ENCODE measurements at regions not wholly inside any gene's neighbourhood (a gene's known extent, or its start where the extent isn't known, plus 50 kb on each side); places are given as distances from the start of the nearest gene placed in this dataset.

DNA sequence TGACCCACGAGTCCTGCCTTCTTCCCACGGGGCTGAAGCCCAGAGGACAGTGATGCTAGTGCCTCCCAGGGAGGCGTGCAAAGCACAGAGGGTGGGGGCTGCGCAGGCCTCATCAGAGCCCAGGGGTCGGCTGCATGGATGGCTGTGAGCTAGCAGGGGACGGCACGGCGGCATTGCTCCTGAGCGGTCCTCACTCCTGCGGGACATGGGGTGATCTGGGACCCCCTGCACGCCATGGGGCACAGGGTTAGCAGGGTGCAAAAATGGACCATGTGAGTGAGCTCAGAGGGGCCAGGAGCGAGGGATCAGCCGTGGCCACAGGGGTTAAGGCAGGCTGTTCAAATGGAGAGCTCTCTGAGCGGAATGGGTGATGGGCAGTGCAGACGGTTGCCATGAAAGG is 138.3 kb downstream of the SNX19 start:
- Mint-ChIP-seq H3K36me3 (ENCODE audit: low read depth) (no peaks in the 10 kb centered on the region), H3K4me1 (peaks cover 26% of the 10 kb centered on the region), H3K9me3 (peaks cover 5% of the 10 kb centered on the region), H3K27ac (no peak overlapping the region), H3K27me3 (ENCODE audit: low read depth) (peaks cover 5% of the 10 kb centered on the region), H3K4me3 (no peak overlapping the region)
- TF ChIP-seq, protein P1, sequence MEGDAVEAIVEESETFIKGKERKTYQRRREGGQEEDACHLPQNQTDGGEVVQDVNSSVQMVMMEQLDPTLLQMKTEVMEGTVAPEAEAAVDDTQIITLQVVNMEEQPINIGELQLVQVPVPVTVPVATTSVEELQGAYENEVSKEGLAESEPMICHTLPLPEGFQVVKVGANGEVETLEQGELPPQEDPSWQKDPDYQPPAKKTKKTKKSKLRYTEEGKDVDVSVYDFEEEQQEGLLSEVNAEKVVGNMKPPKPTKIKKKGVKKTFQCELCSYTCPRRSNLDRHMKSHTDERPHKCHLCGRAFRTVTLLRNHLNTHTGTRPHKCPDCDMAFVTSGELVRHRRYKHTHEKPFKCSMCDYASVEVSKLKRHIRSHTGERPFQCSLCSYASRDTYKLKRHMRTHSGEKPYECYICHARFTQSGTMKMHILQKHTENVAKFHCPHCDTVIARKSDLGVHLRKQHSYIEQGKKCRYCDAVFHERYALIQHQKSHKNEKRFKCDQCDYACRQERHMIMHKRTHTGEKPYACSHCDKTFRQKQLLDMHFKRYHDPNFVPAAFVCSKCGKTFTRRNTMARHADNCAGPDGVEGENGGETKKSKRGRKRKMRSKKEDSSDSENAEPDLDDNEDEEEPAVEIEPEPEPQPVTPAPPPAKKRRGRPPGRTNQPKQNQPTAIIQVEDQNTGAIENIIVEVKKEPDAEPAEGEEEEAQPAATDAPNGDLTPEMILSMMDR (IDR thresholded peaks at IDR 0.05; ENCODE audit: unreplicated experiment in 3 of 3), result no peak

DNA sequence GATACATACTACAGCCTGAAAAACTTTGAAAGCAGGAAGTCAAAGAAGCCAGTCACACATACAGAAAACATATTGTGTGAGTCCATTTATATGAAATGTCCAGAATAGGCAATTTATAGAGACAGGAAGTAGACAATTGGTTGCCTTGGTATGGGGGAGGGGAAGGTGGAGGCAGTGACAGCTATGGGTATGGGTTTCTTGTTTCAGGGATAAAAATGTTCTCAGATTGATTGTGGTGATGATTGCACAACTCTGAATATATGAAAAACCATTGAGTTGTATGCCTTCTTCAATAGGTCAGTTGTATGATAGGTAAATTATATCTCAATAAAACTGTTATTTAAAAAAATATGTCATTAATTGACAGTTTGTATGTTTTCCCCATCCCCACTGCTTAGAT is 137.6 kb downstream of the SNX19 start:
- TF ChIP-seq, protein P1 (IDR thresholded peaks at IDR 0.05; ENCODE audit: unreplicated experiment in 3 of 3), result no peak
- Mint-ChIP-seq H3K36me3 (ENCODE audit: low read depth) (no peaks in the 10 kb centered on the region), H3K4me3 (no peak overlapping the region), H3K27ac (no peak overlapping the region), H3K4me1 (peaks cover 21% of the 10 kb centered on the region), H3K27me3 (ENCODE audit: low read depth) (peaks cover 5% of the 10 kb centered on the region), H3K9me3 (peaks cover 5% of the 10 kb centered on the region)

DNA sequence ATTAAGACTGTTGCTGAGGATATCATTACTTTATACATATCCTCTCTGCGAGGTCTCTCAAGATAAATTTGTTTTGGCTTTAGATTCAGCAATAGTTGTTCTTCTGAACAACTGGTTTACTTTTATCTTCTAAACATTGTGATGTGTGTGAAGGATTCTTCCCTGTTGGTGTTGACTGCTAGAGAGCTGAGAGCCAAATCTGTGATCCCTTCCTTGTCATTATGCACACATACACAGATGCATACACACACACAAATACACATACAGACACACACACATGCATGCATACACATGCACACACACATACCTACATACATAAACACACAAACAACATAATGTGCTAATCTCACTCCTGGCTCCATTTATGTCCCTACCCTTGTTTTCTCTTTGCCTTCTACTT is 137.0 kb downstream of the SNX19 start:
- no peak overlapping the region for H3K27ac Mint-ChIP-seq

DNA sequence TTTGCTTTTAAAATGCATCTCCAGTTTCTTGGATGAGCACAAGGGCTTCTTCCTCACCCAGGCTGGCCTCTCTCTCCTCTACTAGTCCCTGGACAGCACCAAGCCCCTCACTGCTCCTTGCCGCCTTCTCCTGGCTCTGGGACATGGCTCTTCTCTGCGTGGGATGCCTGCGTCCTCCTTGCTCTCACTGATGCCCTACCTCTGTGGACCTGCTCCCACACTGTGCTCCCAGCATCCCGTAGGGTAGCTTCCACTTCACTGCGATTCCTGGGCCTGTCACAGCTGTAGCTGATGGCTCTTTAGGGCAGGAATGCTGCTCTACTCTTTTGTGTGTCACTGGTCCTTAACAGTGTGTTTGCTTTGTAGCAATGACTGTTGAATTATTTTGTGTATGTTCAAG is 136.3 kb downstream of the SNX19 start:
- Mint-ChIP-seq H3K36me3 (ENCODE audit: low read depth) (peaks cover 4% of the 10 kb centered on the region), H3K27me3 (ENCODE audit: low read depth) (peaks cover 5% of the 10 kb centered on the region), H3K4me1 (peaks cover 17% of the 10 kb centered on the region), H3K4me3 (no peak overlapping the region), H3K9me3 (peaks cover 5% of the 10 kb centered on the region), H3K27ac (no peak overlapping the region)
- TF ChIP-seq, protein P1 (IDR thresholded peaks at IDR 0.05; ENCODE audit: unreplicated experiment in 3 of 3), result no peak

More for the DNA sequence above, 137.0 kb downstream of the SNX19 start:
- Mint-ChIP-seq H3K4me1 (peaks cover 15% of the 10 kb centered on the region), H3K27me3 (ENCODE audit: low read depth) (peaks cover 5% of the 10 kb centered on the region), H3K36me3 (ENCODE audit: low read depth) (no peaks in the 10 kb centered on the region), H3K4me3 (no peak overlapping the region), H3K9me3 (peaks cover 5% of the 10 kb centered on the region)
- TF ChIP-seq, protein P1 (IDR thresholded peaks at IDR 0.05; ENCODE audit: unreplicated experiment in 3 of 3), result no peak

DNA sequence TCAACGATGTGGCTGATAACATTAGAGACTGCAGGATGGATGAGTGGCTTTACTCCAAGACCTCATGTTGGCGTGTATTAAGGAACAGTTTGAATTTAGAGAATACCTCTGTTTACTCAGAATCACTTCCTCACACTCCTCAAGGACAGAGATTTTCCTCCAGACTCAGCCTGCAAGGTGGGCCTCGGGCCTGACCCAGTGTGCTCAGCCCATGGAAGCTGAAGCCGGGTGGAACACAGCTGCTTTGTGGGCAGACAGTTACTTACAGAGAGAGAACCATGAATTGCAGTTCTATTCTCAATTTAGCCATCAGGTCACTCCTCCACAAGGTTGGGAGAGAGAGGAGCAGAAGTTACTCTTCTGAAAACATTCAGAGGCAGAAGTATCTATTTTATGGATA is 135.8 kb downstream of the SNX19 start:
- TF ChIP-seq, protein P1 (IDR thresholded peaks at IDR 0.05; ENCODE audit: unreplicated experiment in 3 of 3), result no peak
- no peak overlapping the region for H3K27ac Mint-ChIP-seq
- H3K36me3 Mint-ChIP-seq (ENCODE audit: low read depth), result peaks cover 4% of the 10 kb centered on the region
- no peak overlapping the region for H3K4me3 Mint-ChIP-seq
- peaks cover 22% of the 10 kb centered on the region for H3K4me1 Mint-ChIP-seq
- peaks cover 5% of the 10 kb centered on the region for H3K27me3 Mint-ChIP-seq (ENCODE audit: low read depth)
- peaks cover 10% of the 10 kb centered on the region for H3K9me3 Mint-ChIP-seq

DNA sequence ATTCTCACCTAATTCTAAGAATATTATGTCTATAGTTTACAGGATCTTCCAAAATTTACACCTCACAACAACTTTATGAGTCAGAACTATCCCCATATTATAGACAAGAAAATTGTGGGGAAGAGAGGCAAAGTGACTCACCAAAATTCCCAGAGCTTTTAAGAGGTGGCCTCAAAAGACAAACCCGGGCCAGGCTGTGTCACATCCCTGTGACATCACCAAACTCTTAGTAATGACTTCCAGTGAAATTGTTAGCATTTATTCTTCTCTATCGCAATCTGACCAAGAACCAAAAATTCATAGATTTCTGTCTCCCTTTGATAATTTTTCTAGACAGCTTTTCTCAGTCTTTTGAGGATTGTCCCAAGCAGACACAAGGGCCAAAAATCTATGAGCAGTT is 134.3 kb downstream of the SNX19 start:
- Mint-ChIP-seq H3K4me3 (no peak overlapping the region), H3K4me1 (peaks cover 31% of the 10 kb centered on the region), H3K36me3 (ENCODE audit: low read depth) (peaks cover 4% of the 10 kb centered on the region), H3K9me3 (peaks cover 11% of the 10 kb centered on the region), H3K27ac (peak overlapping the region in 2 of 3 experiments; percentile 97 to 99), H3K27me3 (ENCODE audit: low read depth) (peaks cover 5% of the 10 kb centered on the region)
- TF ChIP-seq, protein P1 (IDR thresholded peaks at IDR 0.05; ENCODE audit: unreplicated experiment in 3 of 3), result no peak
